HG02938 (cell line): ENCODE measurements at regions not wholly inside any gene's neighbourhood (a gene's known extent, or its start where the extent isn't known, plus 50 kb on each side); places are given as distances from the start of the nearest gene placed in this dataset.
"Not testable (repeated sequence)": the region's sequence is repeated elsewhere in the genome, so short reads cannot be mapped to it uniquely, and the experiment has no call there.

Experiments used
- ATAC-seq: cut with Tn5 transposase; IDR thresholded peaks from one replicate; pipeline ENCODE4 v1.9.1; 2021; ENCODE audit warnings: mild to moderate bottlenecking, moderate library complexity; ENCODE audit not compliant: unreplicated experiment

DNA sequence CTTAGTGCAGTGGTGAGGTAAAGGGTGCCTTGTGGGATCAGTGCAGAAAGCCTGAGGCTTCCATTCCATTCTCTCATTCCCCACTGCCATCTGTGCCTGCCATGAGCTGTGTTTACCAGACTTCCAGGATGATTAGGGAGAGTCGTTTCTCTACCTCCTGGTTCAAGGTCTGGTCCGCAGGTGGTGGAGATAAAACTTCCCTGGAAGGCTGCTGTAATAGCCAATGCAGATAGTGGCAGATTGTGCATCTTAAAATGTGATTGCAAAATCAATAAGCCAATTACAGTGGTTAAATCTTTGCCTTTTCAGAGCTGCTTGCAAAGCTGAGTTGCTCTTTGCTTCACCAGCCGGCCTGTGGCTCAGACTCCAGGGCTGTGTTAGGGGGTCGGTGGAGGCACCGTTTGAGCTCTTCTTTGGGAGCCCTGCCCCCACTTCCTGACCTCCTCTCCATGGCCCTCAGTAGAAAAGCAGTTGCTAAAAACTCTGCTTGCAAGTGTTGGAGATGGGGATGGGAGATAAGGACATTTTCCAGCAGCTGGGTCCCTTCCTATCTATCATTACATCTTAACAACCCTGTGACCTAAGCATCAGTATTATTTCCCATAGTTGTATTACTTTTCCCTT is 95.2 kb upstream of the HS6ST1 start:
- no peak for ATAC-seq

DNA sequence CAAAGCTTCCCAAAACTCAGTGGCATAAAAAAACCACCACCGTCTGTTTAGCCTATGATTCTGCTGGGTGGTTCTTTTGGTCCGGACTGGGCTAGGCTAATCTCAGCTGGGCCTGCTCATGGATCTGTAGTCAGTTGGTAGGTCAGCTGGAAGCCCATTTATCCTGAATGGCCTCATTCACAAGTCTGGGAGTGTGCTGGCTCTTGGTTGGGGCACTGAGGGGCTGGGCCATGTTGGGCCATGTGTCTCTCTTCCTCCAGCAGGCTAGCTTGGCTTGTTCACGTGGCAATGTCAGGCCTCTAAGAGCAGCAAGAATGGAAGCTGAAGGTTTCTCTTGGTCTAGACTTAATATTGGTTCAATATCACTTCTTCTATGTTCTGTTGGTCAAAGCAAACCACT is 95.7 kb upstream of the HS6ST1 start:
- no peak for ATAC-seq

DNA sequence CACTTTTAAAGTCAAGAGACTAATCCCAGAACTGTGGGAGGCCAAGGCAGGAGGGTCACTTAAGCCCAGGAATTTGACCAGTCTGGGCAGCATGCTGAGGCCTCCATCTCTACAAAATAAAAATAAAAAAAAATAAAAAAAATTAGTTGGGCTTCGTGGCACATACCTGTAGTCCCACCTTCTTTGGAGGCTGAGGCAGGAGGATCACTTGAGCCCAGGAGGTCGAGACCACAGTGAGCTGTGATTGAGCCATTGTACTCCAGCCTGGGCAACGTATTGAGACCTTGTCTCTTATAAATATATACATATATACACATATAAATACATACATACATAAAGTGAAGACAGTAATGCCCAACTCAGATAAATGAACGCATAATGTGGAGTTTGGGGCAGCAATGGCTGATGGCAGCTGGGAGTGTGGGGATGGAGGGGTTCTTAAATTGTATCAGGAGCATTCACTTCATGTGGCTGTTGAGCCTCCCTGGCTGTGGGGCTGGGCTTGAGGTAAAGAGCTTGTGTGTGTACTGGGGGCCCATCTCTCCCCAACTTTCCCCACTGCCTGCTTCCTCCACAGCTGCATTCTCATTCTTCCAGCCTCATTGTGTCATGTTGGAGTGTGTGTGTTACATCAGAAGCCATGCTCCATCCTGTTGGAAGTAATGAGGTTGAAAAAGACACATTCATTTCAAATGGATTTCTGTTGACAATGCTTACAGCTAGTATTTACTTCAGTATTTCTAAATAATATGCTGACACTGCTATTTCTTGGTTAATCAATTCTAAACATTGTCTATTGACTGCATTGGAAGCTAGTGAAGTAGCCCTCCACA is 96.5 kb upstream of the HS6ST1 start:
- ATAC-seq, result no peak

DNA sequence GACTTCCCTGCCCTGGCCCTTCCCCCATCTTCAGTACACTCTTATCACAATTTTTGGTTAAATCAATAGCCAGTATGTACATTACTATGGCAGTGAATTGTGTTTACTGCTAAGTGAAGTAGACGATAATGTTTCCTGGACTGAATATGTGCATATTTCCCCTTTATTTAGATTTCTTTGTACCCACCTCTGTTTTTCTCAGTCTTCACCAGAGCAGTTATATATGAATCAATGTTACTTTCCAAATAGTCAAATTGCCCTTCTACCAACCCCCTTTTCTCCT is 97.1 kb upstream of the HS6ST1 start:
- no peak for ATAC-seq

DNA sequence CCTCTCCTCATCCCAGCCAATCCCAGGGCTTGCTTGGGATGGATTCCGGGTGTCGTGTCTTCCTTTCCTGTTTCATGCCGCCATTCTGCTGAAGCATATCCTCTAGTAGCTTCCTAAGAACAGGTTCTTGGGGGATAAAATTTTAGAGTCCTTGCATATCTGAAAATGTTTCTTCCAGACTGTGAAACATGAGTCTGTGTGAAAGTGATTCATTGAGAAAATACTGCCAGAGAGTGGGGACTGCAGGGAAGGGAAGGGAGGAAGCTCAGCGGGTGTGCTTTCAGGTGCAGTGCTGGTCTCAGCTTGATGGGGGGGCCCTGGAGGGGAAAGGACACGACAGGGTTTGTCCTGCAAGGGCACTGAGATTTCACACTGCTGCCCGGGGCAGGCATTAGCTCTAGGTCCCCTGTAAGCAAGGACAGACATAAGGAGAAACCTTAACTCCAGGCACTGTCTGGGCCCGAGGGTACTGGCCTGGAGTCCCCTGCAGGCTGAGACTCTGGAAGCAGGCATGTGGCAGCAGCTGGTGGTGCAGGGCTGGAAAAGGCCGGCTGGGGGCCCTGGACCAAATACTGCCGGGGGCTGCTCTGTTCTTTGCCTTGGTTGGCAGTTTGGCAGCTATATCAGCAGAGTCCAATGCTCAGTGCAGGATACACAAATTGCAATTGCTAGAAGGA is 97.6 kb upstream of the HS6ST1 start:
- ATAC-seq, result no peak

DNA sequence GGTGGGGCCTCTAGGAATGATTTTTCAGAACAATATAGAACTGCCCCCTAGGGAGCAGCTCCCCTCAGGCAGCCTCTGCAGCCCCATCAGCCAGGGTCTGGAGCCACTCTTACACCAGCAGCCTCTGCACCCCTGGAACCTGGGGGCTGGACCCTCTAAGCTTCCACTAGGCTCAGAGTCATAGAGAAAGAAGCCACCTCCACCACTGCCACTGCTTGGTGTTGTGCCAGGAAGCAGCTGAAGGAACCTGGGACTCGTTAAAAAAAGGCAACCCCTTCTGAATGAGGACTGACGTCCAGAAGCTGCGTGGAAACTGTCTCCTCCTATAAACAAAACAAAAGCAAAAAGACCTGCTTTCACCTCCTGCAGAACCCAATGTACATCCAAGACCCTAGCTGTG is 98.1 kb upstream of the HS6ST1 start:
- no peak for ATAC-seq

DNA sequence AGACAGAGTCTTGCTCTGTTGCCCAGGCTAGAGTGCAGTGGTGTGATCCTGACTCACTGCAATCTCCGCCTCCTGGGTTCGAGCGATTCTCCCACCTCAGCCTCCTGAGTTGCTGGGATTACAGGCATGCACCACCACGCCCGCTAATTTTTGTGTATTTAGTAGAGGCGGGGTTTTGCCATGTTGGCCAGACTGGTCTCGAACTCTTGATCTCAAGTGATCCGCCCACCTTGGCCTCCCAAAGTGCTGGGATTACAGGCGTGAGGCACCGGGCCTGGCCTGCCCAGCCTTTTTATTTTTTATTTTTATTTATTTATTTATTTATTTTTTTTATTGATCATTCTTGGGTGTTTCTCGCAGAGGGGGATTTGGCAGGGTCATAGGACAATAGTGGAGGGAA is 98.6 kb upstream of the HS6ST1 start:
- not testable (repeated sequence) for ATAC-seq

DNA sequence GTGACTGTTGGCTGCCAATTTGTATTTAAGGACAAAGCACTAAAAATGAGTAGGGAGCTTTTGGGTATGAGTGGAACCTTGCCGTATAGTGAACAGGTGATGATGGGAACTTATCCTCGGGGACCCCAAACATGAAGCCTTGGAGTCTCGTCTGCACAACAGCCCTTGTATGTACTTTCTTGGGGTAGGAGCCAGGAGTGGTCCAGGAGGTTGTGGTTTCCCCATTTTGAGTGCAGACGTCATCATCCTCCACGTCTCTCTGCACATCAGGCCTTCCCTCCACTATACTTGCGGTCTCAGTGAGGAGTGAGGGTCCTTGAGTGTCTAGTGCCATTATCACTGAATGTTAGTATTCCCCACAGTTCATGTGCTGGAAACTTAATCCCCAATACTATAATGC is 101.5 kb upstream of the HS6ST1 start:
- ATAC-seq, result no peak

DNA sequence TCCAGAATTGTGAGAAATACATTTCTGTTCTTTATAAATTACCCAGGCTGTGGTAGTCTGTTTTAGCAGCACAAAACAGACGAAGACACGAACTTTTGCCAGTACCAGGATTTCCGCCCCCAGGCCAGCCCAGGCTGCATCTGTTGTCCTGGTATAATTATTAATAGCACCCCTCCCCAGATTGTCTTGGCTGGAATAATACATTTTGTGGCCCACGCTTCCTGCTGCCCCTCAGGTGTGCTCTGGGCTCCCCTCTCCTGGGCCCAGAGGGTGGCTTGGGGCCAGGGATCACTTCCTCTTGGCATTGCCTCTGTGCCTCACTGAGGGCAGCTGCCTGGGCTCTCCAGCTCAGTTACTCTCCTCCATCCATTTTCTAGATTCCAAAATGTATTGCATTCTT is 102.1 kb upstream of the HS6ST1 start:
- no peak for ATAC-seq

DNA sequence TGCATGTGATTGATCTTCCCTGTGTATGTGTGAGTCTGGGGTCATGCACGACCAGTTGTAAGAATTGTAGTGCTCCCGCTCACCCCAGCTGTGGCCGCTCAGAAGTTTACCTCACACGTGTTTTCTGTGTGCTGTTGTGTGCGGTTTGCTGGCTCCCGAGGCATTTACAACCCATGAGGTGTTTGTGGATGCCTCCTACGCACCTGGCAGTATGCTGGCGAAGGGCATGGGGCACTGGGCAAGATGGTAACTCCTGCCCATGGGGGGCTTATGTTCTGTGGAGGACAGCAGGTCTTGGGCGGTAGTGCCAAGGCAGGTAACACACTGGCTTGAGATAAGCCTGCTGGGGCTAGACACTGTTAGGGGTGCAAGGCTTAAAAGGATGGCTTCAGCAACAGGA is 102.6 kb upstream of the HS6ST1 start:
- no peak for ATAC-seq

DNA sequence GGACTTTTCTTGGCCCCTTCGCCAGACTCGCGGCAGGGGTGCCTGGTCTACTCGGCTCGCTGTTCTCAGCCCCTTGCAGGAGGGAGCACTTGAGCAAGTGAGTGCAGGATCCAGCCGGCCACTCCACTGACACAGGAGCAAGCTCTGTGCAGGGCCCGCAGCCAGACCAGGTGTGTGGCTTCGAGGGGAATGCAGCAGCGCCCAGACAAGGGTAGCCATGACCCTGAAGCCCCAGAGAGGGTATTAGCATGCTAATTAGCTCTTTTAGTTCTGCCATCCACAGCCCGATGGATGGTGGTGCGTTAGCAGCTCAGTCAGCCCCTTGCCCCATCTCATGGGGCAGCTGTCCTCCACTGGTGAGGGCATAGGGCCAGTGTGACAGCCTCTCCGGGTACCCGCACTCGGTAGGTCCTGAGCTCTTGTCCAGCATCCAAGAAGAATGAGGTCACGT is 103.2 kb upstream of the HS6ST1 start:
- ATAC-seq, result no peak

DNA sequence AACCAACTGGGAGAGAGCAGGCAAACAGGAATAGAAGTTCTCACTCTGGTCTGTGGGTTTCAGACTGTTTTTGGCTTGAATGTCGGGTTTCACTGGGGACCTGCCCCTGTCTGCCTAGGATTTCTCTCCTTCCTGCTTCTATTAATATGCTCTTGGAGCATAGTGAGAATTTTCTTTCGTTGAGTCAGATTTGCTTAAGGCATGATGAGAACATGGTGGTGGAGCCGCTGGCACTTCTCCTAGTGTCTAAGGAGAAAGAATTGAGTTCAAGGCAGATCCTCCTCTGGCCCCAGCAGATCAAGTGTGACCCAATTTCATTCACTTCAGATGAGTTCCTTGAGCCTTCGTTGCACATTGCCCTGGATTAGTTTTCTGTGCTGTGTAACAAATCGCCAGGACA is 103.9 kb upstream of the HS6ST1 start:
- no peak for ATAC-seq

DNA sequence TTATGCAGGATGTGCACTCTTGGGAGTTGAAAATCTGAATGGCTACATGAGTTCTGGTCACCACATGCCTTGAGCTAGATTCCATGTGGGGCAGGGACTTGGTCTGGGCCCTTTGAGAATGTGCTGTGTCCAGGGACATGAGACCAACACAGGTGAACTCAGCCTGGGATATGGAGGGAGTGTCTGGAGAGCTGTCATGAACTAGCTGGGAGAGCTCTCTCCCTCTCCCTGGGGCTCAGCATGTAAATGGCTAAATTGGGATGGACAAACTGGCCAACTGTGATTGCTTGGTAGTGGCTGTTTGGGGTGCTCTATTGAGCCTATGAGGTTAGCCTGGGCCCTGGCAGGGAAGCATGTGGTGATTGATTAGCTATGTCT is 105.1 kb upstream of the HS6ST1 start:
- no peak for ATAC-seq

DNA sequence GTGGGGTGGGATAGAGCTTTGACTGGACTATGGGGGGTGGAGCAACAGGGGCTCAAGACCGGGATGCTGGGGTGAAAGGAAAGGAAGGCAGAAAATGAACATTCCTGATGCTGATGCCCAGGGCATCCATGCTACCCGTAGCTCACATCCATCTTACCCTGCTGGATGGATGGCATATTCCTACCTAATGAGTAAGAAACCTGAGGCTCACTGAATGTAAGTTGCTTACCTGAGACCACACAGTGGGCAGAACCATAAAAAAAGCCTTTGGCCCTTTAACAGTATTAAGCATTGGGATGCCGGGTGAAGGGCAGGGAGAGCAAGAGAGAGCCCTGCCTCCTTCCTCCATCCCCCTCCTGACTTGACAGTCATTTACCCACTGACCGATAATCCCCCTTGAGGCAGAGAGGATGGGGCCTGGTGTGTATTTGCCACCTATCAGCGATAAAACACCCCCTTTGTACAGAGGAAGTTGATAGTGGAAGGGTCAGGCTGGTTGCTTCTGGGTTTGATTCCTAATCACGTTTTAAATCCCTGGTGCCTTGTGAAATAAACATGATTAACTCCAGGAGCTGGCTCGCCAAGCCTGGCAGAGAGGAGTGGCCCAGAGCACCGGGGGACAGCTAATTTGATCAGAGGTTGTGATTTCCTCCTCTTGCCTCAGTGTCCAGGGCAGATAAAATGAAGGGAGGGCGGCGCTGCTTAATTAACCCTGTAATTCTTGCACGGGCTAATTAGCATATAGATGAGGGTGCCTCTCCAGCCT is 105.9 kb upstream of the HS6ST1 start:
- ATAC-seq, result no peak

DNA sequence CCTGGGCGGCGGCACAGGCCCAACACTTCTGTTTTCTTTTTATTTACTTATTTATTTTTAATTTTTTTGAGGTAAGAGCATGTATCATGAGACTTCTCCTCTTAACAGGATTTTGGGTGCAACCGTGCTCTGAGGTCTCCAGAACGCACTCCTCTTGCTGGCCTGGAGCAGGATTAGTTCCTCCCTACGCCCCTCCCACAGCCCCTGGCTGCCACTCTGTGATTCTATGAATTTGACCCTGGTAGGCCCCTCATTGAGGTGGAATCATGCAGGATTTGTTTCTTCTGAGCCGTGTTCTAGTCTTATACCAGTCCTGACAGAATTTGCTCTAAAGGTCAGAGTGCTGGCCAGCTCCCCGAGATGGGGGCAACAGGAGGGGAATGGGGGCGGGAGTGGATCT is 106.5 kb upstream of the HS6ST1 start:
- no peak for ATAC-seq

DNA sequence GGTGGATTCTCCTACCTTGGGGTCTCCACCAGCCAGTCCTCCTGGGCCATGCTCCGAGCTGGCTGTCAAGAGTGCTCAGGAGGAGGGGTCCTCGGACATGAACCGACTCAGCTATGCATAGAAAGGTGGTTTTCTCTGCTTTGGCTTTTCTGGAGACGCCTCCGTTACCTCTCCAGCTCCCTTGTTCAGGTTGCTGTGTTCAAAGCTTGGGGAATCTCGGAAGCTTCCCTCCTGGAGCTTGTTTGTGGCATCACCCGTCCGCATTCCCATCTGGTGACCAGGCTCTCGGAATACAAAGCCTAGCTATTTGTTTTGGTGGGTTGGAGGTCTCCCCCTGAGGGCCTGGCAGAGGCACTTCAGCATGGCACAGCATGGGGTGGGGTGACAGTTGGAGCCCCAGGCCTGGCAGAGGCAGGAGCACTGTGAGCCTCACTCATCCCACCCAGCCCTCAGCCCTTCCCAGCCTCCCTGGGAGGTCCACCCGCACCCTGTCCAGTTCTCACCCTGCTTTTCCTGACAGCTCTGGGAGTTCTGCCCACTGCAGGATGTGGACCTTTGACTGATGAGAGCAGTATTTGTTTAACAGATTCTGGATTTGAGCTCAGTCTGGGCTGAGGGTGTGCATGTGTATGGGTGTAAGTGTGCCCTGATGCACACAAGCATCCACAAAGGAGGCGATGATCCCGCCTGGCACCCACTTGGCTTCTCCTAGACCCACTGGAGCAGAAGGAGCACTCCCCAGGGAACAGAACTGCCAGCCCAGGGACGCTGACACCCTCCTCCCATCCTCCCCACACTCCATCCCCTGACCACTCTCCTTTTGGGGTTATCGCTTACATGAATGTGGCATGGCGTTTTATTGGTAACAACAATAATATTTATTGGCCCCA is 107.3 kb upstream of the HS6ST1 start:
- ATAC-seq, result no peak

DNA sequence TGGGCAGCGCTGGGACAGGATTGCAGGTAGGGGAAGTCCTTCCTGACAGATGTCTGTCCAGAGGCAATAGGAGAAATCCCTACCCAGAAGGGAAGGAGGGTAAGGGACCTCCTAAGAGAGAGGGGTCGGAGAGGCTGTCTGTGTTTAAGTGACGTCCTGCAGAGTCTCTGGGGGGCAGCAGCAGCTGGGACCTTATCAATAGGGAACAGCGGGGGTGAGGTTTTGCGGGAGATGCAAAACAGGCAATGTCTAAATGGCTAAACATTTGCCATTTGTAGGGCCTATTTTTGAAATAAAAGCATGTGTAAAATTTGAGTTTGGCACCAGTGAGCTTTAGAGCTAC is 108.7 kb upstream of the HS6ST1 start:
- no peak for ATAC-seq

DNA sequence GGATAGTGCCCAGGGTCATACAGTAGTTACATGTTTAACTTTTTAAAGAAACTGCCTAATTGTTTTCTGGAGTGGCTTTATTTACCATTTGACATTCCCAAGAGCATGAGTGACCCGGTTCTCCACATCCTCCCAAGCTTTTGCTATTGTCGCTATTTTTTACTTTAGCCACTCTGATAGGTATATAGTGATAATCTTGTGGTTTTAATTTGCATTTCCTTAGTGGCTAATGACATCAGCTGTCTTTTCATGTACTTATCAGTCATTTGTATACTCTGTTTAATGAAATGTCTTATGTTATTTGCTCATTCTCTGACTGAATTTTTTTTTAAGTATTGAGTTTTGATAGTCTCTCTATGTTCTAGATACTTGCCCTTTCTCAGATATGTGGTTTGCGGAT is 109.7 kb upstream of the HS6ST1 start:
- no peak for ATAC-seq

DNA sequence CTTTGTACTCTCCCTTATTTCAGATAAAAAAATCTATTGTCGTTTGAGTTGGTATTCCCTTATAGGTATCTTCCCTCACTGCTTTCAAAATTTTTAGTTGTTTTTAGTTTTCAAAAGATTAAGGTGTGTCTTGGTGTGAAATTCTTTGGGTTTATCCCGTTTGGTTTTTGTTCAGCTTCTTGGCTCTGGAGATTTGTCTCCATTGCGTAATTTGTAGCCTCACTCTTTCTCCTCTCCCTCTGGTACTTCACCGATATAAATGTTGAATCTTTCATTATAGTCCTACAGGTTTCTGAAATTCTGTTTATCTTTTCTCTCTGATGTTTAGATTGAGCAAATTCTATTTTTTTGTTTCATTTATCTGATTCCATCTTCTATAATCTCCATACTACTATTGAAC is 113.8 kb upstream of the HS6ST1 start:
- ATAC-seq, result no peak

DNA sequence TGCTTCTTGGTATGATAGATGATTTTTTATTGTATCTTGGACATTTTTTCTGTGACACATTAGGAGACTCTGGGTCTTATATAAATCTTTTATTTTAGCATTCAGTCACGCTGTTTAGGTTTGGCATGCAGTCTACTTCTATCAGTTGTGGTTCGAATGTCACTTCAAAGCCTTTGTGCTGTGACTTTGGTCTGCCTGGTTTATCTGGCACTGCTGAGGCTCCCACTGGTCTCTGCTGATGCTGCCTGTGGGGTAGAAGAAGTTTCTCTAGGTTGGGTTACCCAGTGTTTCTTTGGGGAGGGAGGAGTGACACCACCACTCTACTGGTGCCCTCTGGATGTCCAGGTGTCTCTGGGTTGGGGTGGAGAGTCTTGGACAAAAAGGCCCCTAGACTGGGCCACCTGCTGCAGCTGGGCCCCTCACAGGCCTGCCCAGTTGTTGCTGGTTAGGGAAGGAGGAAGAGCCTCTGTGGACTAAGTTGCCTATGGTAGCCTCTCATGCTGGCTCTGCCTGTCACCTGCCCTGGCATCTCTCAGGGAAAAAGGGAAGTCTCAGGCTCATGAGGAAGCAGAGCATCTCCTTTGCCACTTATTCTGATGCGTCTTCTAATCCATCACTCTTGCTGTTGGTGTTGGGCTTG is 115.4 kb upstream of the HS6ST1 start:
- no peak for ATAC-seq
